Activated T-helper 9 cell treated with anti-CD3 and anti-CD28 coated beads, Interleukin-2, amount 50 U/mL, for 16 hours (primary cell): ENCODE measurements at regions not wholly inside any gene's neighbourhood (a gene's known extent, or its start where the extent isn't known, plus 50 kb on each side); places are given as distances from the start of the nearest gene placed in this dataset.
"Not testable (repeated sequence)": the region's sequence is repeated elsewhere in the genome, so short reads cannot be mapped to it uniquely, and the experiment has no call there.

Experiments used
- DNase-seq: peaks from one replicate; pipeline ENCODE4 v3.0.0-alpha.2; 2020; ENCODE audit warnings: low read depth

GRCh38 chr1:193408782-193409293 lies 222.4 kb upstream of the B3GALT2 start:
- no peak for DNase-seq

- no peak for DNase-seq
These were observed 220.5 kb upstream of the B3GALT2 start for GRCh38 chr1:193406901-193407300.

- DNase-seq = no peak
These were observed 217.8 kb upstream of the B3GALT2 start for GRCh38 chr1:193404236-193404635.

- no peak for DNase-seq
These were observed 216.6 kb upstream of the B3GALT2 start for GRCh38 chr1:193402977-193403376.

- no peak for DNase-seq
These were observed 215.6 kb upstream of the B3GALT2 start for GRCh38 chr1:193402037-193402436.

- DNase-seq = no peak
These were observed 207.9 kb upstream of the B3GALT2 start for GRCh38 chr1:193394336-193394735.

GRCh38 chr1:193392686-193393085 lies 206.3 kb upstream of the B3GALT2 start:
- no peak for DNase-seq

GRCh38 chr1:193388683-193389082 lies 202.3 kb upstream of the B3GALT2 start:
- no peak for DNase-seq

- no peak for DNase-seq
These were observed 201.8 kb upstream of the B3GALT2 start for GRCh38 chr1:193388165-193388564.

GRCh38 chr1:193387406-193387805 lies 201.0 kb upstream of the B3GALT2 start:
- no peak for DNase-seq

- DNase-seq = not testable (repeated sequence)
These were observed 192.0 kb upstream of the B3GALT2 start for GRCh38 chr1:193378451-193378850.

- DNase-seq = no peak
These were observed 191.1 kb upstream of the B3GALT2 start for GRCh38 chr1:193377472-193377871.

GRCh38 chr1:193372553-193372952 lies 186.1 kb upstream of the B3GALT2 start:
- DNase-seq = no peak

GRCh38 chr1:193368302-193368701 lies 181.9 kb upstream of the B3GALT2 start:
- DNase-seq = no peak

GRCh38 chr1:193367863-193368262 lies 181.4 kb upstream of the B3GALT2 start:
- DNase-seq = no peak

GRCh38 chr1:193366764-193367507 lies 180.5 kb upstream of the B3GALT2 start:
- DNase-seq = no peak

GRCh38 chr1:193365966-193366365 lies 179.6 kb upstream of the B3GALT2 start:
- DNase-seq = no peak

GRCh38 chr1:193359631-193360030 lies 173.2 kb upstream of the B3GALT2 start:
- DNase-seq = no peak

- DNase-seq = no peak
These were observed 172.0 kb upstream of the B3GALT2 start for GRCh38 chr1:193358419-193358818.

- DNase-seq = no peak
These were observed 169.8 kb upstream of the B3GALT2 start for GRCh38 chr1:193356249-193356648.

GRCh38 chr1:193355626-193356025 lies 169.2 kb upstream of the B3GALT2 start:
- no peak for DNase-seq

- no peak for DNase-seq
These were observed 168.8 kb upstream of the B3GALT2 start for GRCh38 chr1:193355178-193355577.

- no peak for DNase-seq
These were observed 162.5 kb upstream of the B3GALT2 start for GRCh38 chr1:193348769-193349535.
